ENCODE measurements at regions not wholly inside any gene's neighbourhood (a gene's known extent, or its start where the extent isn't known, plus 50 kb on each side); places are given as distances from the start of the nearest gene placed in this dataset.

GRCh38 chr13:94933230-94933751 lies 220.9 kb upstream of the SOX21 start:
- WGBS, 2 donors, result 86 to 100% methylated on average over 4 of the region's 4 CpGs
- H3K4me1 ChIP-seq, result no peaks in the 10 kb centered on the region
- H3K27me3 ChIP-seq, result no peaks in the 10 kb centered on the region
- no peaks in the 10 kb centered on the region for H3K36me3 ChIP-seq (ENCODE audit: low read depth, missing control alignments)
- no peak for DNase-seq
- H3K27ac ChIP-seq, result no peak overlapping the region
- TF ChIP-seq CTCF (IDR thresholded peaks at IDR 0.05), result no peak
- TF ChIP-seq POLR2A (IDR thresholded peaks at IDR 0.05), result no peak
- H3K4me3 ChIP-seq, result no peak overlapping the region
- intact Hi-C loops (cut with DNase I; ENCODE audit: low total_unique reads), result no loop called here
- H3K9me3 ChIP-seq, result no peaks in the 10 kb centered on the region

- DNase-seq, result no peak
- intact Hi-C loops (cut with DNase I; ENCODE audit: low total_unique reads), result no loop called here
- TF ChIP-seq CTCF (IDR thresholded peaks at IDR 0.05), result no peak
- TF ChIP-seq POLR2A (IDR thresholded peaks at IDR 0.05), result no peak
- Histone ChIP-seq H3K36me3 (ENCODE audit: low read depth, missing control alignments) (no peaks in the 10 kb centered on the region), H3K27me3 (no peaks in the 10 kb centered on the region), H3K4me3 (no peak overlapping the region), H3K9me3 (no peaks in the 10 kb centered on the region), H3K4me1 (no peaks in the 10 kb centered on the region), H3K27ac (no peak overlapping the region)
- WGBS, 2 donors, result 68 to 71% methylated on average over 5 of the region's 5 CpGs
These were observed 215.9 kb upstream of the SOX21 start for GRCh38 chr13:94928127-94928775.

DNA sequence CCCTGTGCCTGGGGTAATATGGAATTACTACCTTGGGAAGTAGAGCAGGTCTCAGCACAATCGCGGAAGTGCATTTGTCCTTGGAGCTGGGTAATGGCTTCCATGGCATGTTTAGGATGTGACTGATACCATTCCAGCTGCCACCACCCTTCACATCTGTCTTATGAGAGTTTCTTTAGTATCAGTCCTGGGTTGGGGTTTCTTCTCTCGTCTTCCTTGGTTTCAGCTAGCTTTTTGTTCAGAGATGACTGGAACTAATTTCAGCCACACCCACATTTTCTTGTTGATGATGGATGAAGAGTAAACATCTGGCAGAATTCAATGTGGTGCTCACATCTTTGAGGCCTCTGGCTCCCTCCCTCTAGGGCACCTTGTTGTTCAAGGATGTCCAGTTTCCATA lies 212.9 kb upstream of the SOX21 start:
- no peak for DNase-seq
- no peak overlapping the region for H3K4me3 ChIP-seq
- TF ChIP-seq POLR2A (IDR thresholded peaks at IDR 0.05) (no peak), CTCF (IDR thresholded peaks at IDR 0.05) (no peak)
- intact Hi-C loops (cut with DNase I; ENCODE audit: low total_unique reads), result no loop called here
- no peak overlapping the region for H3K27ac ChIP-seq
- H3K4me1 ChIP-seq, result no peaks in the 10 kb centered on the region
- H3K36me3 ChIP-seq (ENCODE audit: low read depth, missing control alignments), result no peaks in the 10 kb centered on the region
- H3K9me3 ChIP-seq, result no peaks in the 10 kb centered on the region
- 63% methylated on average over 3 of the region's 3 CpGs for WGBS, 2 donors
- H3K27me3 ChIP-seq, result no peaks in the 10 kb centered on the region

- Histone ChIP-seq H3K4me3 (no peak overlapping the region), H3K27ac (no peak overlapping the region), H3K9me3 (no peaks in the 10 kb centered on the region), H3K36me3 (ENCODE audit: low read depth, missing control alignments) (no peaks in the 10 kb centered on the region), H3K4me1 (no peaks in the 10 kb centered on the region), H3K27me3 (no peaks in the 10 kb centered on the region)
- DNase-seq, result no peak
- intact Hi-C loops (cut with DNase I; ENCODE audit: low total_unique reads), result no loop called here
- no peak for TF ChIP-seq POLR2A (IDR thresholded peaks at IDR 0.05)
- no peak for TF ChIP-seq CTCF (IDR thresholded peaks at IDR 0.05)
- 43 to 61% methylated on average over 4 of the region's 4 CpGs for WGBS, 2 donors
These were observed 208.8 kb upstream of the SOX21 start for GRCh38 chr13:94921181-94921580.

DNA sequence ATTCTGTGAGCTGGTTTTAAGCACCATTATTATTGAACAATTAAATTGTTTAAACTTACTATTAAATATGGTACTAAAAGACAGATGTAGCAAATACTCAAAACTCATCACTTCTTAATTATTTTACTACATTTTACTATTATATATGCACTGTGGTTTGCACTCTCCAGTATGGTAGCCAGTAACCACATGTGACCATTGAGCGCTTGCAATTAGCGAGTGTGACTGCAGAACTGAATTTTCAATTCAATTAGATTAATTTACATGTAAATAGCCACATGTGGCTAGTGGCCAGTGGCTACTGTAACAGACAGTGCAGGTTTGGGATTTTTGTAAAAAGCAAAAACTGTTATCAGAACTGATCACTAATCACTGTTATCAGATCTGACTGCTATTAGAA lies 208.2 kb upstream of the SOX21 start:
- WGBS, 2 donors, result 89 to 92% methylated on average over 2 of the region's 2 CpGs
- Histone ChIP-seq H3K4me1 (no peaks in the 10 kb centered on the region), H3K36me3 (ENCODE audit: low read depth, missing control alignments) (no peaks in the 10 kb centered on the region), H3K9me3 (no peaks in the 10 kb centered on the region), H3K27ac (no peak overlapping the region), H3K4me3 (no peak overlapping the region), H3K27me3 (no peaks in the 10 kb centered on the region)
- no peak for DNase-seq
- intact Hi-C loops (cut with DNase I; ENCODE audit: low total_unique reads), result no loop called here
- TF ChIP-seq POLR2A (IDR thresholded peaks at IDR 0.05), result no peak
- TF ChIP-seq CTCF (IDR thresholded peaks at IDR 0.05), result no peak

All from testis (tissue), 2 donors.